ENCODE measurements at regions not wholly inside any gene's neighbourhood (a gene's known extent, or its start where the extent isn't known, plus 50 kb on each side); places are given as distances from the start of the nearest gene placed in this dataset.

GRCh38 chr11:19368726-19369375 lies 128.1 kb upstream of the E2F8 start:
- intact Hi-C loops (cut with DNase I), result no loop called here
- Histone ChIP-seq H3K27me3 (no peaks in the 10 kb centered on the region), H3K27ac (peak overlapping the region in 1 of 5 donors; percentile 2), H3K4me3 (no peak overlapping the region), H3K36me3 (replicated peaks in 1 of 2) (no peaks in the 10 kb centered on the region), H3K9me3 (replicated peaks in 1 of 3) (no peaks in the 10 kb centered on the region), H3K4me1 (replicated peaks in 1 of 2) (peaks cover 0 to 2% of the 10 kb centered on the region in 2 donors)
- DNase-seq, result no peak
- TF ChIP-seq CTCF (IDR thresholded peaks at IDR 0.05) (no peak), POLR2A (IDR thresholded peaks at IDR 0.05) (no peak)
- WGBS, 4 donors, result 68 to 79% (median 72%) methylated on average over 6 of the region's 6 CpGs

GRCh38 chr11:19366992-19367709 lies 126.4 kb upstream of the E2F8 start:
- Histone ChIP-seq H3K27me3 (no peaks in the 10 kb centered on the region), H3K36me3 (replicated peaks in 1 of 2) (no peaks in the 10 kb centered on the region), H3K27ac (peak overlapping the region in 1 of 5 donors; percentile 55), H3K4me3 (no peak overlapping the region), H3K9me3 (replicated peaks in 1 of 3) (no peaks in the 10 kb centered on the region), H3K4me1 (replicated peaks in 1 of 2) (no peaks in the 10 kb centered on the region)
- WGBS, 4 donors, result 61 to 81% (median 72%) methylated on average over 2 of the region's 2 CpGs
- TF ChIP-seq POLR2A (IDR thresholded peaks at IDR 0.05), result no peak
- no peak for TF ChIP-seq CTCF (IDR thresholded peaks at IDR 0.05)
- intact Hi-C loops (cut with DNase I), result no loop called here
- DNase-seq, result no peak

GRCh38 chr11:19365743-19366410 lies 125.1 kb upstream of the E2F8 start:
- Histone ChIP-seq H3K27ac (peak overlapping the region in 1 of 5 donors; percentile 47), H3K36me3 (replicated peaks in 1 of 2) (no peaks in the 10 kb centered on the region), H3K4me3 (no peak overlapping the region), H3K9me3 (replicated peaks in 1 of 3) (no peaks in the 10 kb centered on the region), H3K4me1 (replicated peaks in 1 of 2) (no peaks in the 10 kb centered on the region), H3K27me3 (no peaks in the 10 kb centered on the region)
- no peak for DNase-seq
- intact Hi-C loops (cut with DNase I), result no loop called here
- TF ChIP-seq POLR2A (IDR thresholded peaks at IDR 0.05) (no peak), CTCF (IDR thresholded peaks at IDR 0.05) (no peak)
- WGBS, 4 donors, result 64 to 84% (median 72%) methylated on average over 1 of the region's 1 CpG

- no peak overlapping the region for H3K4me3 ChIP-seq
- H3K36me3 ChIP-seq (replicated peaks in 1 of 2), result no peaks in the 10 kb centered on the region
- intact Hi-C loops (cut with DNase I), result no loop called here
- no peaks in the 10 kb centered on the region for H3K9me3 ChIP-seq (replicated peaks in 1 of 3)
- no peak for DNase-seq
- 69 to 78% (median 74%) methylated on average over 7 of the region's 7 CpGs for WGBS, 4 donors
- TF ChIP-seq CTCF (IDR thresholded peaks at IDR 0.05), result no peak
- no peak for TF ChIP-seq POLR2A (IDR thresholded peaks at IDR 0.05)
- peak overlapping the region in 2 of 5 donors; percentile 23 to 51 for H3K27ac ChIP-seq
- H3K27me3 ChIP-seq, result no peaks in the 10 kb centered on the region
- no peaks in the 10 kb centered on the region for H3K4me1 ChIP-seq (replicated peaks in 1 of 2)
These were observed 118.7 kb upstream of the E2F8 start for GRCh38 chr11:19359221-19360000.

Measured in adrenal gland (tissue), 9 donors.